A549 (cell line): ENCODE measurements at regions not wholly inside any gene's neighbourhood (a gene's known extent, or its start where the extent isn't known, plus 50 kb on each side); places are given as distances from the start of the nearest gene placed in this dataset.

Experiments
- JUNB ChIP-seq: fragments of >200 bp; sonication (Bioruptor Twin); formaldehyde crosslinking; IDR thresholded peaks from 2 replicates; pipeline ENCODE4 v1.6.1; 2016
- MAFK ChIP-seq: fragments of 450-650 bp; IDR thresholded peaks from 2 replicates; pipeline ENCODE4 v1.6.1; 2014; ENCODE audit not compliant: partially characterized antibody
- MYC ChIP-seq: IDR thresholded peaks from 2 replicates; pipeline ENCODE4 v1.6.1; 2012; ENCODE audit warnings: mild to moderate bottlenecking, inconsistent platforms, low read length, improper control_type of control experiment, borderline replicate concordance

DNA sequence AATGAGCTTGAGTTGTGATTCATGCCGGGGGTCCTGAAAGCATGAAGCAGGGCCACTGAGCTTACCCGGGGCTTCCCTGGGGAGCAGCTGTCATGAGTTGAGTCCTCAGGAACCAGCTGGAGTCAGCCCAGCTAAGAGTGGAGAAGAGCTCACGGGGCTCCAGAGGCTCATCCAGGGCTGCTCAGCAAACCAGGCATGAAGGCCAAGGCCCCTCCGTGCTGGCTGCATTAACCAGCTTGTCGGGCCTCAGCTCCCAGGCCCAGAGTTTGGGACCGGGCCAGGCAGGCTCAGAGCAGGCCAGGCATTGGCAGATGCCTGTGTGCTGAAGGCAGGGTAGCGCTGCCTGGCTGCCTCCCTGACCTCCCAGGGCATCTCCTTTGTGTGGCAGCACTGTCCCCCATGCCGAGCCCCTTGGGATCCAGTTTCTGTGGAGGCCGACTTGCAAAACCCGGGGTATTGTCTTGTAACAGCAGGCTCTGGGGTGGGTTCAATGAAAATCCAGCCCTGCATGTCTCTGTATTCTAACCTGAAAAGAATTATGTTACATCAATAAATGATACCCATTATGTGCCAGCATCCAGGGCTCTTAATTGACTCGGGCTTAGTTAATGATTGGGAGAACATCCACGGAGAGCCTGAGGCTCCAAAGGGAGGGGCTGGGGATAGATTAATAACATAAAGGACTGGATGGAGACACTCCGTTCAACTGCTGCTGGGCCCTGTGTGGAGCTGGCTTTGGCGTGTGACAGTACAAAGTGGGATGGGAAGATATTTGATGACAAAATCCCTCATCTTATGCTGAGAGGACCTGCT is 68.0 kb upstream of the MSX1 start:
- no peak for TF ChIP-seq MYC
- TF ChIP-seq MAFK = no peak
- TF ChIP-seq JUNB = no peak
